Uterus (tissue), 3 donors: ENCODE measurements at regions not wholly inside any gene's neighbourhood (a gene's known extent, or its start where the extent isn't known, plus 50 kb on each side); places are given as distances from the start of the nearest gene placed in this dataset.
"Not testable (repeated sequence)": the region's sequence is repeated elsewhere in the genome, so short reads cannot be mapped to it uniquely, and the experiment has no call there.

ENCODE experiments used
- DNase-seq, 2 donors: peaks; one replicate each; pipeline ENCODE4 v3.0.0-alpha.2; 2019 to 2020
- H3K27ac ChIP-seq, 2 donors: fragments of 200-600 bp; sonication (generic); 1 replicate in 1 of 2; 2 replicates in 1 of 2; pipeline ENCODE4 v1.5.1; 2016 to 2018
- H3K27me3 ChIP-seq, 2 donors: fragments of 200-600 bp; sonication (generic); one replicate each; pipeline ENCODE4 v1.5.1; 2018 to 2019; ENCODE audit warnings: control low read depth in 1 of 2
- H3K36me3 ChIP-seq, 2 donors: fragments of 200-600 bp; sonication (generic); one replicate each; pipeline ENCODE4 v1.5.1; 2019; ENCODE audit warnings: control low read depth in 1 of 2
- H3K4me1 ChIP-seq, 2 donors: fragments of 200-600 bp; sonication (generic); one replicate each; pipeline ENCODE4 v1.5.1; 2018 to 2019; ENCODE audit warnings: control low read depth in 1 of 2
- H3K4me3 ChIP-seq, 2 donors: fragments of 200-600 bp; sonication (generic); 1 replicate in 1 of 2; 2 replicates in 1 of 2; pipeline ENCODE4 v1.5.1; 2018 to 2019; ENCODE audit warnings: mild to moderate bottlenecking in 1 of 2
- H3K9me3 ChIP-seq, 2 donors: fragments of 200-600 bp; sonication (generic); one replicate each; pipeline ENCODE4 v1.5.1; 2019; ENCODE audit warnings: control low read depth in 1 of 2
- CTCF ChIP-seq, 4 experiments: fragments of 200-600 bp in 2 of 4; fragments of 450-650 bp in 2 of 4; sonication (generic) in 2 of 4; IDR thresholded peaks; one replicate each; pipeline ENCODE4 v1.5.1; 2016 to 2019; ENCODE audit warnings: antibody characterized with exemption in 4 of 4, mild to moderate bottlenecking in 2 of 4, moderate library complexity in 1 of 4
- POLR2A ChIP-seq, 2 donors: fragments of 450-650 bp; IDR thresholded peaks; one replicate each; pipeline ENCODE4 v1.6.1; 2016; ENCODE audit warnings: antibody characterized with exemption in 2 of 2, mild to moderate bottlenecking in 1 of 2, moderate library complexity in 1 of 2
- intact Hi-C: fragments of 100-400 bp; cut with DNase I; formaldehyde crosslinking; loops from one replicate; pipeline ENCODE4 v1.15.1; 2023; ENCODE audit warnings: low total_unique reads
- donor health status: DM: yes; HTN: yes; CAD: no.

GRCh38 chr21:35441868-35442582 is 392.9 kb upstream of the RUNX1 start:
- Histone ChIP-seq H3K27me3 (no peaks in the 10 kb centered on the region), H3K9me3 (no peaks in the 10 kb centered on the region), H3K4me1 (no peaks in the 10 kb centered on the region), H3K4me3 (no peak overlapping the region), H3K27ac (no peak overlapping the region), H3K36me3 (no peaks in the 10 kb centered on the region)
- DNase-seq = no peak
- intact Hi-C loops = no loop called here
- TF ChIP-seq CTCF (IDR thresholded peaks at IDR 0.05) = no peak
- TF ChIP-seq POLR2A (IDR thresholded peaks at IDR 0.05) = no peak

- no peaks in the 10 kb centered on the region for H3K9me3 ChIP-seq
- intact Hi-C loops = no loop called here
- H3K27me3 ChIP-seq = no peaks in the 10 kb centered on the region
- H3K4me1 ChIP-seq = no peaks in the 10 kb centered on the region
- no peak overlapping the region for H3K27ac ChIP-seq
- H3K36me3 ChIP-seq = no peaks in the 10 kb centered on the region
- no peak for TF ChIP-seq CTCF (IDR thresholded peaks at IDR 0.05)
- TF ChIP-seq POLR2A (IDR thresholded peaks at IDR 0.05) = no peak
- DNase-seq = no peak
- no peak overlapping the region for H3K4me3 ChIP-seq
Measured at GRCh38 chr21:35438643-35439404, 389.7 kb upstream of the RUNX1 start.

GRCh38 chr21:35437941-35438340 is 388.8 kb upstream of the RUNX1 start:
- Histone ChIP-seq H3K9me3 (no peaks in the 10 kb centered on the region), H3K27me3 (no peaks in the 10 kb centered on the region), H3K4me1 (no peaks in the 10 kb centered on the region), H3K27ac (no peak overlapping the region), H3K36me3 (no peaks in the 10 kb centered on the region), H3K4me3 (no peak overlapping the region)
- TF ChIP-seq CTCF (IDR thresholded peaks at IDR 0.05) (no peak), POLR2A (IDR thresholded peaks at IDR 0.05) (no peak)
- DNase-seq = no peak
- intact Hi-C loops = no loop called here

- no peaks in the 10 kb centered on the region for H3K27me3 ChIP-seq
- no peak overlapping the region for H3K4me3 ChIP-seq
- H3K4me1 ChIP-seq = no peaks in the 10 kb centered on the region
- no peaks in the 10 kb centered on the region for H3K36me3 ChIP-seq
- no peak for DNase-seq
- H3K9me3 ChIP-seq = no peaks in the 10 kb centered on the region
- intact Hi-C loops = no loop called here
- TF ChIP-seq POLR2A (IDR thresholded peaks at IDR 0.05) (no peak), CTCF (IDR thresholded peaks at IDR 0.05) (no peak)
- no peak overlapping the region for H3K27ac ChIP-seq
Measured at GRCh38 chr21:35436899-35437298, 387.8 kb upstream of the RUNX1 start.

GRCh38 chr21:35432601-35433000 is 383.5 kb upstream of the RUNX1 start:
- H3K9me3 ChIP-seq, H3K27ac ChIP-seq, intact Hi-C loops, H3K27me3 ChIP-seq, H3K36me3 ChIP-seq, DNase-seq, H3K4me3 ChIP-seq, H3K4me1 ChIP-seq: not testable (repeated sequence)
